Panc1 (cell line): ENCODE measurements at regions not wholly inside any gene's neighbourhood (a gene's known extent, or its start where the extent isn't known, plus 50 kb on each side); places are given as distances from the start of the nearest gene placed in this dataset.
"Not testable (repeated sequence)": the region's sequence is repeated elsewhere in the genome, so short reads cannot be mapped to it uniquely, and the experiment has no call there.

Experiments
- ATAC-seq: fragments of 200-7000 bp; cut with Tn5 transposase; 2 replicates; pipeline ENCODE4 v1.9.1; 2020; ENCODE audit warnings: mild to moderate bottlenecking, moderate library complexity
- BruUV-seq: library from RNA; stranded (reverse); fragments of 400-500 nt; replicated peaks from 2 replicates; lab custom pipeline; 2021; lab: Mats Ljungman, UMichigan
- CTCF ChIA-PET: fragments of 300-600 bp; sonication (Branson Sonifier 250); formaldehyde crosslinking; loops from one replicate; lab custom pipeline; 2022; ENCODE audit warnings: antibody characterized with exemption; lab: Charles Lee
- POLR2A ChIA-PET: fragments of 300-600 bp; sonication (Branson Sonifier 250); formaldehyde crosslinking; loops from one replicate; lab custom pipeline; 2022; ENCODE audit warnings: antibody characterized with exemption; lab: Charles Lee
- DNase-seq: peaks from one replicate; pipeline ENCODE4 v3.0.0-alpha.2; 2010; ENCODE audit warnings: low read depth, low spot score
- H3K27ac ChIP-seq: 2 replicates; pipeline ENCODE4 v1.5.1; 2011; ENCODE audit warnings: mild to moderate bottlenecking, low read length, inconsistent platforms
- H3K27me3 ChIP-seq: fragments of 200-500 bp; sonication (Bioruptor generic); 2 replicates; pipeline ENCODE4 v1.6.0; 2014; ENCODE audit warnings: low read length, inconsistent platforms; ENCODE audit not compliant: control insufficient read depth, insufficient read depth
- H3K36me3 ChIP-seq: fragments of 200-500 bp; sonication (Bioruptor generic); 2 replicates; pipeline ENCODE4 v1.5.1; 2014; ENCODE audit warnings: inconsistent platforms, mild to moderate bottlenecking, low read length, moderate library complexity; ENCODE audit not compliant: control insufficient read depth, insufficient read depth
- H3K4me1 ChIP-seq: 2 replicates; pipeline ENCODE4 v1.5.1; 2011; ENCODE audit warnings: inconsistent platforms, mild to moderate bottlenecking, low read length, moderate library complexity; ENCODE audit not compliant: control insufficient read depth, insufficient read depth
- H3K4me3 ChIP-seq, 2 experiments: 2 replicates each; pipeline ENCODE4 v1.5.1; 2011 to 2012; ENCODE audit warnings: low read depth in 2 of 2, low read length in 2 of 2, mild to moderate bottlenecking in 2 of 2, inconsistent platforms in 1 of 2, moderate library complexity in 1 of 2
- H3K9me3 ChIP-seq: fragments of 200-500 bp; sonication (Bioruptor generic); 2 replicates; pipeline ENCODE4 v1.5.1; 2014; ENCODE audit warnings: low read depth, mild to moderate bottlenecking, inconsistent platforms, low read length, moderate library complexity; ENCODE audit not compliant: control insufficient read depth, insufficient read depth
- POLR2AphosphoS5 ChIP-seq: IDR thresholded peaks from 2 replicates; pipeline ENCODE4 v1.6.1; 2012; ENCODE audit warnings: mild to moderate bottlenecking, low read depth, low read length, moderate library complexity
- SIN3A ChIP-seq: IDR thresholded peaks from 2 replicates; pipeline ENCODE4 v1.6.1; 2012; ENCODE audit warnings: low read depth, mild to moderate bottlenecking, low read length, moderate library complexity, borderline replicate concordance; ENCODE audit not compliant: insufficient read depth
- TCF7L2 ChIP-seq: IDR thresholded peaks from 2 replicates; pipeline ENCODE4 v1.6.1; 2011; ENCODE audit warnings: mild to moderate bottlenecking, low read depth, low read length, inconsistent platforms
- in situ Hi-C: cut with HindIII; loops from 2 replicates; pipeline ENCODE4 v1.10.0; 2016; ENCODE audit warnings: low sequenced_read_pairs, low pct_unique_long_range_greater_than_20kb
- intact Hi-C: fragments of 100-400 bp; cut with micrococcal nuclease; formaldehyde crosslinking; loops from one replicate; pipeline ENCODE4 v1.10.0; 2022; ENCODE audit not compliant: unreplicated experiment
- TF ChIP-seq, protein P1 (sequence below), 2 experiments: IDR thresholded peaks; 2 replicates each; pipeline ENCODE4 v1.6.1; 2011 to 2012; ENCODE audit warnings: low read depth in 2 of 2, control low read depth in 1 of 2, low read length in 1 of 2, mild to moderate bottlenecking in 1 of 2, moderate library complexity in 1 of 2; ENCODE audit not compliant: insufficient read depth in 1 of 2
- TF ChIP-seq, protein P2 (sequence below): fragments of 450-650 bp; IDR thresholded peaks from 2 replicates; pipeline ENCODE4 v1.5.1; 2017; ENCODE audit warnings: mild to moderate bottlenecking

DNA sequence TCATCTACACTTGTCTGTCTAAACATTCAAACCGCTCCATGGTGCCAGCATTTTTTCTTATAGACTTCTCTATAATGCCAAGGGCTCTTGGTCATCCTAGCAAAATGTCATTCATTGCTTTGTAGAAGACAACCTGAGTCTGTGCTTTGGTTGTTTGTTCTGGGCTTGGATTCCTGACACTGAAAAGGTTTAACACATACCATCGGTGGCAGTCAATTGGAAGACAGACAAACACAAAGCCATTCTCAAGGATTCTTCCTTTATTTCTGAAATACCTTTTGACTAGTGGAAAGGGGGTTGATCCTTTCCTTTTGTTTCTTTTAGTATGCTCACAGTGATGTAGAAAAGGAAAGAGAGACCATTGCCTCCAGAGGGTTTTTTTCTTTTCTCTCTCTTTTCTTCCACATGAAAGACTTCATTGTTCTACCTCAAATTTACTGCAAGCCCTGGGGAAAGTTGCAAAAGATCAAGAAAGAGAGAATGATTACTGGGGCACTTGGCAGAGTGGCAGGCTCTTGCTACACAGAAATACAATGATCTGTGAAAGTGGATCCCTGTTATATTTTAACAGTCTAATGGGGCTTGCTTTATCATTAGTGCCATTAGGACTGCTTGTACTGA, 66.4 kb upstream of the TMC1 start:
- Histone ChIP-seq H3K4me3 (no peak overlapping the region), H3K9me3 (no peaks in the 10 kb centered on the region), H3K4me1 (peaks cover 5% of the 10 kb centered on the region; the same call in 1 of the 2 replicates), H3K27ac (peak overlapping the region; percentile 76), H3K36me3 (no peaks in the 10 kb centered on the region), H3K27me3 (no peaks in the 10 kb centered on the region)
- POLR2A ChIA-PET = no interaction called here
- CTCF ChIA-PET = no interaction called here
- ATAC-seq = peak; percentile 38; the same call in 1 of the 2 replicates
- no TSS peak for BruUV-seq
- TF ChIP-seq TCF7L2 = 0 out of 2 replicates have a peak, but pooled peaks have one; percentile 16
- TF ChIP-seq, protein P1, sequence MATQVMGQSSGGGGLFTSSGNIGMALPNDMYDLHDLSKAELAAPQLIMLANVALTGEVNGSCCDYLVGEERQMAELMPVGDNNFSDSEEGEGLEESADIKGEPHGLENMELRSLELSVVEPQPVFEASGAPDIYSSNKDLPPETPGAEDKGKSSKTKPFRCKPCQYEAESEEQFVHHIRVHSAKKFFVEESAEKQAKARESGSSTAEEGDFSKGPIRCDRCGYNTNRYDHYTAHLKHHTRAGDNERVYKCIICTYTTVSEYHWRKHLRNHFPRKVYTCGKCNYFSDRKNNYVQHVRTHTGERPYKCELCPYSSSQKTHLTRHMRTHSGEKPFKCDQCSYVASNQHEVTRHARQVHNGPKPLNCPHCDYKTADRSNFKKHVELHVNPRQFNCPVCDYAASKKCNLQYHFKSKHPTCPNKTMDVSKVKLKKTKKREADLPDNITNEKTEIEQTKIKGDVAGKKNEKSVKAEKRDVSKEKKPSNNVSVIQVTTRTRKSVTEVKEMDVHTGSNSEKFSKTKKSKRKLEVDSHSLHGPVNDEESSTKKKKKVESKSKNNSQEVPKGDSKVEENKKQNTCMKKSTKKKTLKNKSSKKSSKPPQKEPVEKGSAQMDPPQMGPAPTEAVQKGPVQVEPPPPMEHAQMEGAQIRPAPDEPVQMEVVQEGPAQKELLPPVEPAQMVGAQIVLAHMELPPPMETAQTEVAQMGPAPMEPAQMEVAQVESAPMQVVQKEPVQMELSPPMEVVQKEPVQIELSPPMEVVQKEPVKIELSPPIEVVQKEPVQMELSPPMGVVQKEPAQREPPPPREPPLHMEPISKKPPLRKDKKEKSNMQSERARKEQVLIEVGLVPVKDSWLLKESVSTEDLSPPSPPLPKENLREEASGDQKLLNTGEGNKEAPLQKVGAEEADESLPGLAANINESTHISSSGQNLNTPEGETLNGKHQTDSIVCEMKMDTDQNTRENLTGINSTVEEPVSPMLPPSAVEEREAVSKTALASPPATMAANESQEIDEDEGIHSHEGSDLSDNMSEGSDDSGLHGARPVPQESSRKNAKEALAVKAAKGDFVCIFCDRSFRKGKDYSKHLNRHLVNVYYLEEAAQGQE (IDR thresholded peaks at IDR 0.05; ENCODE audit: insufficient read depth in 1 of 2, low read depth in 2 of 2, low read length in 1 of 2) = no peak
- TF ChIP-seq SIN3A = no peak
- DNase-seq = no peak
- intact Hi-C loops = no loop called here
- in situ Hi-C loops = no loop called here

GRCh38 chr9:72453797-72454196, 67.6 kb upstream of the TMC1 start:
- TF ChIP-seq, protein P2, sequence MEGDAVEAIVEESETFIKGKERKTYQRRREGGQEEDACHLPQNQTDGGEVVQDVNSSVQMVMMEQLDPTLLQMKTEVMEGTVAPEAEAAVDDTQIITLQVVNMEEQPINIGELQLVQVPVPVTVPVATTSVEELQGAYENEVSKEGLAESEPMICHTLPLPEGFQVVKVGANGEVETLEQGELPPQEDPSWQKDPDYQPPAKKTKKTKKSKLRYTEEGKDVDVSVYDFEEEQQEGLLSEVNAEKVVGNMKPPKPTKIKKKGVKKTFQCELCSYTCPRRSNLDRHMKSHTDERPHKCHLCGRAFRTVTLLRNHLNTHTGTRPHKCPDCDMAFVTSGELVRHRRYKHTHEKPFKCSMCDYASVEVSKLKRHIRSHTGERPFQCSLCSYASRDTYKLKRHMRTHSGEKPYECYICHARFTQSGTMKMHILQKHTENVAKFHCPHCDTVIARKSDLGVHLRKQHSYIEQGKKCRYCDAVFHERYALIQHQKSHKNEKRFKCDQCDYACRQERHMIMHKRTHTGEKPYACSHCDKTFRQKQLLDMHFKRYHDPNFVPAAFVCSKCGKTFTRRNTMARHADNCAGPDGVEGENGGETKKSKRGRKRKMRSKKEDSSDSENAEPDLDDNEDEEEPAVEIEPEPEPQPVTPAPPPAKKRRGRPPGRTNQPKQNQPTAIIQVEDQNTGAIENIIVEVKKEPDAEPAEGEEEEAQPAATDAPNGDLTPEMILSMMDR = no peak
- TF ChIP-seq TCF7L2 = no peak
- TF ChIP-seq, protein P1 (IDR thresholded peaks at IDR 0.05; ENCODE audit: insufficient read depth in 1 of 2, low read depth in 2 of 2, low read length in 1 of 2) = no peak
- no peak for TF ChIP-seq SIN3A
- no peak for TF ChIP-seq POLR2AphosphoS5
- no peak for ATAC-seq
- Histone ChIP-seq H3K4me1 (peaks cover 5% of the 10 kb centered on the region; the same call in 1 of the 2 replicates), H3K4me3 (no peak overlapping the region), H3K27me3 (no peaks in the 10 kb centered on the region), H3K9me3 (no peaks in the 10 kb centered on the region), H3K36me3 (no peaks in the 10 kb centered on the region), H3K27ac (peak overlapping the region; percentile 76; the same call in 1 of the 2 replicates)
- in situ Hi-C loops = no loop called here
- ChIA-PET CTCF (no interaction called here), POLR2A (interaction anchor here (0.6 kb wide), 1 partner anchor 122 kb away, joined by 6 read pairs; no protein-coding TSS in a partner anchor)
- BruUV-seq = no TSS peak
- no peak for DNase-seq
- intact Hi-C loops = no loop called here

GRCh38 chr9:72446241-72446640, 75.2 kb upstream of the TMC1 start:
- CTCF ChIA-PET, H3K4me3 ChIP-seq, H3K27ac ChIP-seq, intact Hi-C loops, ATAC-seq, H3K27me3 ChIP-seq, H3K36me3 ChIP-seq, DNase-seq, H3K4me1 ChIP-seq, H3K9me3 ChIP-seq, BruUV-seq, in situ Hi-C loops: not testable (repeated sequence)
- POLR2A ChIA-PET = interaction anchor here (0.6 kb wide), 1 partner anchor 49 kb away, joined by 3 read pairs; no protein-coding TSS in a partner anchor
